H1 (cell line): ENCODE measurements at regions not wholly inside any gene's neighbourhood (a gene's known extent, or its start where the extent isn't known, plus 50 kb on each side); places are given as distances from the start of the nearest gene placed in this dataset.

Source experiments
- CTCF ChIA-PET: fragments of 300-600 bp; sonication (Branson Sonifier 250); formaldehyde crosslinking; loops from one replicate; lab custom pipeline; 2021; ENCODE audit not compliant: partially characterized antibody; lab: Charles Lee
- POLR2A ChIA-PET: fragments of 300-600 bp; sonication (Branson Sonifier 250); formaldehyde crosslinking; loops from one replicate; lab custom pipeline; 2021; ENCODE audit warnings: inconsistent platforms; ENCODE audit not compliant: partially characterized antibody; lab: Charles Lee
- DNase-seq, 2 experiments: peaks; one replicate each; pipeline versions ENCODE4 v3.0.0 to v3.0.0-alpha.2; 2010 to 2022; ENCODE audit warnings: low spot score in 2 of 2, low read depth in 1 of 2, mixed read lengths in 1 of 2
- FAIRE-seq: peaks from 2 replicates; lab custom pipeline; 2011; peaks lifted over from hg19 to GRCh38; lab: Jason Lieb, UNC
- H2AFZ ChIP-seq: 2 replicates; pipeline ENCODE4 v1.8.1; 2012; ENCODE audit warnings: low read length, inconsistent platforms
- H2AK5ac ChIP-seq: 2 replicates; pipeline ENCODE4 v1.6.1; 2013; ENCODE audit warnings: low read depth, low read length
- H2BK120ac ChIP-seq: replicated peaks from 2 replicates; pipeline ENCODE3; 2013; ENCODE audit warnings: low read depth, low read length, inconsistent platforms
- H2BK12ac ChIP-seq: 2 replicates; pipeline ENCODE4 v1.6.1; 2013; ENCODE audit warnings: low read depth, low read length
- H2BK15ac ChIP-seq: 2 replicates; pipeline ENCODE4 v1.6.1; 2013; ENCODE audit warnings: low read length
- H2BK20ac ChIP-seq: 2 replicates; pipeline ENCODE4 v1.6.1; 2013; ENCODE audit warnings: low read length
- H2BK5ac ChIP-seq: 2 replicates; pipeline ENCODE4 v1.6.1; 2013; ENCODE audit warnings: low read depth, low read length
- H3K14ac ChIP-seq: 2 replicates; pipeline ENCODE4 v1.6.1; 2013; ENCODE audit warnings: inconsistent platforms; ENCODE audit not compliant: insufficient read length
- H3K18ac ChIP-seq: 2 replicates; pipeline ENCODE4 v1.6.1; 2013; ENCODE audit warnings: low read length; ENCODE audit errors: extremely low read depth
- H3K23ac ChIP-seq: 2 replicates; pipeline ENCODE4 v1.6.1; 2013; ENCODE audit warnings: inconsistent platforms; ENCODE audit not compliant: insufficient read length
- H3K23me2 ChIP-seq: 2 replicates; pipeline ENCODE4 v1.6.1; 2013; ENCODE audit warnings: low read depth, low read length
- H3K27ac ChIP-seq: 2 replicates; pipeline ENCODE4 v1.6.1; 2011; ENCODE audit warnings: low read depth, low read length, inconsistent platforms
- H3K27me3 ChIP-seq, 4 experiments: replicated peaks in 1 of 4; 1 replicate in 1 of 4; 2 replicates in 3 of 4; pipeline versions ENCODE4 v1.6.1 to v1.8.1; 2011 to 2013; ENCODE audit warnings: low read length in 3 of 4, mild to moderate bottlenecking in 3 of 4, inconsistent platforms in 2 of 4, mixed read lengths in 2 of 4, moderate library complexity in 1 of 4; ENCODE audit not compliant: control insufficient read depth in 3 of 4, insufficient read depth in 3 of 4; ENCODE audit errors: extremely low read depth in 1 of 4
- H3K36me3 ChIP-seq, 4 experiments: 2 replicates each; pipeline versions ENCODE4 v1.6.1 to v1.8.1; 2011 to 2013; ENCODE audit warnings: mild to moderate bottlenecking in 4 of 4, low read length in 3 of 4, moderate library complexity in 2 of 4, control low read depth in 1 of 4, inconsistent platforms in 1 of 4; ENCODE audit not compliant: insufficient read depth in 4 of 4, control insufficient read depth in 2 of 4
- H3K4ac ChIP-seq: replicated peaks from 2 replicates; pipeline ENCODE3; 2013; ENCODE audit warnings: low read length, low read depth, mixed read lengths, inconsistent platforms; ENCODE audit not compliant: insufficient read length
- H3K4me1 ChIP-seq, 4 experiments: replicated peaks in 1 of 4; 1 replicate in 1 of 4; 2 replicates in 3 of 4; pipeline versions ENCODE4 v1.6.1 to v1.8.1; 2011 to 2013; ENCODE audit warnings: low read length in 3 of 4, inconsistent platforms in 2 of 4, mixed read lengths in 1 of 4; ENCODE audit not compliant: insufficient read depth in 4 of 4, control insufficient read depth in 3 of 4
- H3K4me2 ChIP-seq, 2 experiments: 2 replicates each; pipeline versions ENCODE4 v1.6.1 to v1.8.1; 2011 to 2013; ENCODE audit warnings: low read depth in 2 of 2, low read length in 2 of 2, control low read depth in 1 of 2, inconsistent platforms in 1 of 2, mild to moderate bottlenecking in 1 of 2; ENCODE audit not compliant: insufficient read depth in 1 of 2
- H3K4me3 ChIP-seq, 4 experiments: fragments of 200-600, 300-600 bp in 1 of 4; sonication (generic), shearing (Covaris generic), sonication (Bioruptor Twin) in 1 of 4; 2 replicates each; pipeline versions ENCODE4 v1.5.1 to v1.8.1; 2011 to 2016; ENCODE audit warnings: low read length in 4 of 4, low read depth in 3 of 4, control low read depth in 2 of 4, inconsistent platforms in 2 of 4, mild to moderate bottlenecking in 2 of 4, mixed read lengths in 1 of 4, moderate library complexity in 1 of 4; ENCODE audit not compliant: insufficient read depth in 2 of 4; ENCODE audit errors: extremely low read depth in 1 of 4
- H3K56ac ChIP-seq: replicated peaks from 2 replicates; pipeline ENCODE3; 2013; ENCODE audit warnings: low read depth, mild to moderate bottlenecking, mixed read lengths, low read length, inconsistent platforms; ENCODE audit not compliant: insufficient read length
- H3K79me1 ChIP-seq: 2 replicates; pipeline ENCODE4 v1.6.1; 2013; ENCODE audit warnings: low read depth, low read length, control low read depth
- H3K79me2 ChIP-seq, 2 experiments: 2 replicates each; pipeline versions ENCODE4 v1.6.1 to v1.8.1; 2012 to 2013; ENCODE audit warnings: low read length in 2 of 2, mild to moderate bottlenecking in 2 of 2, inconsistent platforms in 1 of 2; ENCODE audit not compliant: insufficient read depth in 2 of 2, control insufficient read depth in 1 of 2
- H3K9ac ChIP-seq, 4 experiments: replicated peaks in 1 of 4; 1 replicate in 1 of 4; 2 replicates in 3 of 4; pipeline versions ENCODE4 v1.6.1 to v1.8.1; 2011 to 2013; ENCODE audit warnings: low read depth in 3 of 4, low read length in 3 of 4, control low read depth in 2 of 4, mild to moderate bottlenecking in 2 of 4, moderate library complexity in 2 of 4, inconsistent platforms in 1 of 4; ENCODE audit errors: extremely low read depth in 1 of 4
- H3K9me3 ChIP-seq, 2 experiments: 2 replicates each; pipeline versions ENCODE4 v1.6.1 to v1.8.1; 2012 to 2013; ENCODE audit warnings: mild to moderate bottlenecking in 2 of 2, moderate library complexity in 2 of 2, control low read depth in 1 of 2, inconsistent platforms in 1 of 2, low read depth in 1 of 2, low read length in 1 of 2, mixed read lengths in 1 of 2; ENCODE audit not compliant: insufficient read depth in 2 of 2
- H4K20me1 ChIP-seq, 2 experiments: replicated peaks in 1 of 2; 2 replicates each; pipeline versions ENCODE3 to v1.8.1; 2011 to 2013; ENCODE audit warnings: inconsistent platforms in 2 of 2, low read length in 2 of 2, mild to moderate bottlenecking in 1 of 2; ENCODE audit not compliant: insufficient read depth in 2 of 2, control insufficient read depth in 1 of 2
- H4K5ac ChIP-seq: 2 replicates; pipeline ENCODE4 v1.6.1; 2013; ENCODE audit warnings: low read length, low read depth, mixed read lengths, inconsistent platforms; ENCODE audit not compliant: insufficient read length
- H4K8ac ChIP-seq: 2 replicates; pipeline ENCODE4 v1.8.0; 2013; ENCODE audit warnings: mild to moderate bottlenecking, moderate library complexity, low read length, inconsistent platforms; ENCODE audit not compliant: insufficient read depth; ENCODE audit errors: extremely low read depth
- H4K91ac ChIP-seq: replicated peaks from 2 replicates; pipeline ENCODE3; 2013; ENCODE audit warnings: low read length, mixed read lengths, inconsistent platforms; ENCODE audit not compliant: insufficient read length
- BRCA1 ChIP-seq: IDR thresholded peaks from 2 replicates; pipeline ENCODE4 v1.6.1; 2012; ENCODE audit warnings: low read depth, low read length, improper control_type of control experiment
- HDAC6 ChIP-seq: IDR thresholded peaks from one replicate; pipeline ENCODE4 v1.7.1; 2012; ENCODE audit warnings: low read depth, mild to moderate bottlenecking, inconsistent platforms, low read length, moderate library complexity
- KDM1A ChIP-seq: fragments of 200-600, 300-600 bp; sonication (generic); IDR thresholded peaks from 2 replicates; pipeline ENCODE4 v1.7.1; 2016; ENCODE audit warnings: mild to moderate bottlenecking, low read length, borderline replicate concordance
- KDM5A ChIP-seq: fragments of 200-600 bp; IDR thresholded peaks from 2 replicates; pipeline ENCODE4 v1.7.1; 2012; ENCODE audit warnings: mild to moderate bottlenecking, low read length, inconsistent platforms, mixed read lengths
- SAP30 ChIP-seq: fragments of 300-600 bp; sonication (generic); IDR thresholded peaks from 2 replicates; pipeline ENCODE4 v1.7.1; 2012; ENCODE audit warnings: low read length, moderate library complexity, mild to moderate bottlenecking, inconsistent platforms; ENCODE audit not compliant: insufficient read depth, insufficient replicate concordance
- SP1 ChIP-seq: IDR thresholded peaks from 2 replicates; pipeline ENCODE4 v1.6.1; 2011; ENCODE audit warnings: low read depth, low read length
- TAF1 ChIP-seq: IDR thresholded peaks from 2 replicates; pipeline ENCODE4 v1.6.1; 2011; ENCODE audit warnings: mild to moderate bottlenecking, low read depth, low read length
- TEAD4 ChIP-seq: IDR thresholded peaks from 2 replicates; pipeline ENCODE4 v1.6.1; 2012; ENCODE audit warnings: low read depth, low read length, inconsistent platforms, mixed read lengths
- ZNF274 ChIP-seq: IDR thresholded peaks from 2 replicates; pipeline ENCODE4 v1.7.0; 2012; ENCODE audit warnings: low read length, borderline replicate concordance; ENCODE audit errors: extremely low read depth
- WGBS, 2 experiments: shearing (Covaris generic) in 1 of 2; methylation state at CpG; one replicate each; pipeline versions ENCODE4 v1.1.6 to v1.1.7; 2013 to 2015; ENCODE audit warnings: low lambda C conversion rate in 2 of 2, mixed read lengths in 2 of 2, inconsistent platforms in 1 of 2, low coverage in 1 of 2, missing lambda C conversion rate in 1 of 2; ENCODE audit not compliant: insufficient replicate concordance in 2 of 2, insufficient coverage in 1 of 2, insufficient read length in 1 of 2; ENCODE audit errors: extremely low coverage in 1 of 2, missing lambda C conversion rate in 1 of 2; 5-methylcytosine and 5-hydroxymethylcytosine counted together
- TF ChIP-seq, protein P1 (sequence below): IDR thresholded peaks from 2 replicates; pipeline ENCODE4 v1.6.1; 2012; ENCODE audit warnings: low read length, inconsistent platforms
- TF ChIP-seq, protein P2 (sequence below), 3 experiments: IDR thresholded peaks; 1 replicate in 2 of 3; 2 replicates in 1 of 3; pipeline versions ENCODE4 v1.5.1 to v1.6.1; 2011; ENCODE audit warnings: low read length in 3 of 3, mild to moderate bottlenecking in 3 of 3, inconsistent platforms in 2 of 3, low read depth in 1 of 3, moderate library complexity in 1 of 3; ENCODE audit not compliant: insufficient read depth in 1 of 3; ENCODE audit errors: control extremely low read depth in 1 of 3

- Histone ChIP-seq H2BK15ac (no peak overlapping the region), H3K14ac (no peak overlapping the region), H3K4me2 (no peak overlapping the region), H2BK120ac (no peak overlapping the region), H4K20me1 (no peaks in the 10 kb centered on the region), H3K79me1 (no peaks in the 10 kb centered on the region), H3K36me3 (no peaks in the 10 kb centered on the region), H3K4me1 (no peaks in the 10 kb centered on the region), H2AFZ (no peak overlapping the region), H3K23me2 (no peaks in the 10 kb centered on the region), H2BK20ac (no peak overlapping the region), H2BK12ac (no peak overlapping the region), H2AK5ac (no peak overlapping the region), H3K4me3 (no peak overlapping the region), H2BK5ac (no peak overlapping the region), H3K9me3 (no peaks in the 10 kb centered on the region), H3K18ac (no peak overlapping the region), H4K8ac (no peak overlapping the region), H3K27me3 (no peaks in the 10 kb centered on the region), H3K79me2 (no peaks in the 10 kb centered on the region), H4K91ac (no peak overlapping the region), H3K4ac (no peak overlapping the region), H3K23ac (no peak overlapping the region), H3K9ac (no peak overlapping the region), H4K5ac (no peak overlapping the region), H3K56ac (no peak overlapping the region), H3K27ac (no peak overlapping the region)
- ChIA-PET POLR2A (no interaction called here), CTCF (interaction anchor here (1.3 kb wide), 1 partner anchor 10 kb away, joined by 3 read pairs; no protein-coding TSS in a partner anchor)
- no peak for DNase-seq
- FAIRE-seq, result no peak
- 47% methylated on average over 2 of the region's 2 CpGs; no CpG with 5 or more reads in 1 of the 2 experiments for WGBS, 2 experiments
- TF ChIP-seq, protein P1, sequence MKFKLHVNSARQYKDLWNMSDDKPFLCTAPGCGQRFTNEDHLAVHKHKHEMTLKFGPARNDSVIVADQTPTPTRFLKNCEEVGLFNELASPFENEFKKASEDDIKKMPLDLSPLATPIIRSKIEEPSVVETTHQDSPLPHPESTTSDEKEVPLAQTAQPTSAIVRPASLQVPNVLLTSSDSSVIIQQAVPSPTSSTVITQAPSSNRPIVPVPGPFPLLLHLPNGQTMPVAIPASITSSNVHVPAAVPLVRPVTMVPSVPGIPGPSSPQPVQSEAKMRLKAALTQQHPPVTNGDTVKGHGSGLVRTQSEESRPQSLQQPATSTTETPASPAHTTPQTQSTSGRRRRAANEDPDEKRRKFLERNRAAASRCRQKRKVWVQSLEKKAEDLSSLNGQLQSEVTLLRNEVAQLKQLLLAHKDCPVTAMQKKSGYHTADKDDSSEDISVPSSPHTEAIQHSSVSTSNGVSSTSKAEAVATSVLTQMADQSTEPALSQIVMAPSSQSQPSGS, result no peak
- TF ChIP-seq SP1, result no peak
- TF ChIP-seq, protein P2, sequence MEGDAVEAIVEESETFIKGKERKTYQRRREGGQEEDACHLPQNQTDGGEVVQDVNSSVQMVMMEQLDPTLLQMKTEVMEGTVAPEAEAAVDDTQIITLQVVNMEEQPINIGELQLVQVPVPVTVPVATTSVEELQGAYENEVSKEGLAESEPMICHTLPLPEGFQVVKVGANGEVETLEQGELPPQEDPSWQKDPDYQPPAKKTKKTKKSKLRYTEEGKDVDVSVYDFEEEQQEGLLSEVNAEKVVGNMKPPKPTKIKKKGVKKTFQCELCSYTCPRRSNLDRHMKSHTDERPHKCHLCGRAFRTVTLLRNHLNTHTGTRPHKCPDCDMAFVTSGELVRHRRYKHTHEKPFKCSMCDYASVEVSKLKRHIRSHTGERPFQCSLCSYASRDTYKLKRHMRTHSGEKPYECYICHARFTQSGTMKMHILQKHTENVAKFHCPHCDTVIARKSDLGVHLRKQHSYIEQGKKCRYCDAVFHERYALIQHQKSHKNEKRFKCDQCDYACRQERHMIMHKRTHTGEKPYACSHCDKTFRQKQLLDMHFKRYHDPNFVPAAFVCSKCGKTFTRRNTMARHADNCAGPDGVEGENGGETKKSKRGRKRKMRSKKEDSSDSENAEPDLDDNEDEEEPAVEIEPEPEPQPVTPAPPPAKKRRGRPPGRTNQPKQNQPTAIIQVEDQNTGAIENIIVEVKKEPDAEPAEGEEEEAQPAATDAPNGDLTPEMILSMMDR (IDR thresholded peaks at IDR 0.05; ENCODE audit: control extremely low read depth in 1 of 3, insufficient read depth in 1 of 3, low read depth in 1 of 3, low read length in 3 of 3), result no peak
- TF ChIP-seq ZNF274, result no peak
- no peak for TF ChIP-seq HDAC6
- no peak for TF ChIP-seq KDM1A
- no peak for TF ChIP-seq KDM5A
- TF ChIP-seq TEAD4, result no peak
- TF ChIP-seq BRCA1, result no peak
- no peak for TF ChIP-seq SAP30
- TF ChIP-seq TAF1, result no peak
Observed at GRCh38 chr6:16953905-16954304, 147.9 kb upstream of the STMND1 start.
